Right atrium auricular region (tissue), 2 donors: ENCODE measurements at regions not wholly inside any gene's neighbourhood (a gene's known extent, or its start where the extent isn't known, plus 50 kb on each side); places are given as distances from the start of the nearest gene placed in this dataset.

ENCODE experiments used
- DNase-seq: peaks from one replicate; pipeline ENCODE4 v3.0.0-alpha.2; 2019; ENCODE audit warnings: low spot score
- H3K27ac ChIP-seq, 2 donors: fragments of 200-600 bp; sonication (generic); 1 replicate in 1 of 2; 2 replicates in 1 of 2; pipeline ENCODE4 v1.5.1; 2016 to 2019
- H3K27me3 ChIP-seq, 2 donors: fragments of 200-600 bp; sonication (generic); one replicate each; pipeline versions ENCODE4 v1.5.1 to v1.6.0; 2017 to 2019
- H3K36me3 ChIP-seq: fragments of 200-600 bp; sonication (generic); one replicate; pipeline ENCODE4 v1.5.1; 2016
- H3K4me1 ChIP-seq, 2 donors: fragments of 200-600 bp; sonication (generic); one replicate each; pipeline versions ENCODE4 v1.5.1 to v1.6.0; 2017 to 2019
- H3K4me3 ChIP-seq, 2 donors: fragments of 200-600 bp; sonication (generic); 1 replicate in 1 of 2; 2 replicates in 1 of 2; pipeline ENCODE4 v1.5.1; 2017 to 2019; ENCODE audit warnings: mild to moderate bottlenecking in 1 of 2, moderate library complexity in 1 of 2
- H3K9me3 ChIP-seq, 2 donors: fragments of 200-600 bp; sonication (generic); one replicate each; pipeline ENCODE4 v1.5.1; 2019
- CTCF ChIP-seq, 2 donors: fragments of 200-600 bp; sonication (generic); IDR thresholded peaks; one replicate each; pipeline ENCODE4 v1.5.1; 2019; ENCODE audit warnings: antibody characterized with exemption in 2 of 2

- no peaks in the 10 kb centered on the region for H3K36me3 ChIP-seq
- DNase-seq: no peak
- H3K4me3 ChIP-seq: no peak overlapping the region
- H3K27ac ChIP-seq: no peak overlapping the region
- no peaks in the 10 kb centered on the region for H3K27me3 ChIP-seq
- no peak for TF ChIP-seq CTCF (IDR thresholded peaks at IDR 0.05)
- H3K4me1 ChIP-seq: peaks cover 0 to 17% of the 10 kb centered on the region in 2 donors
- peaks cover 0 to 6% of the 10 kb centered on the region in 2 donors for H3K9me3 ChIP-seq
Measured at GRCh38 chr12:75844985-75845384, 186.6 kb downstream of the PHLDA1 start.

DNA sequence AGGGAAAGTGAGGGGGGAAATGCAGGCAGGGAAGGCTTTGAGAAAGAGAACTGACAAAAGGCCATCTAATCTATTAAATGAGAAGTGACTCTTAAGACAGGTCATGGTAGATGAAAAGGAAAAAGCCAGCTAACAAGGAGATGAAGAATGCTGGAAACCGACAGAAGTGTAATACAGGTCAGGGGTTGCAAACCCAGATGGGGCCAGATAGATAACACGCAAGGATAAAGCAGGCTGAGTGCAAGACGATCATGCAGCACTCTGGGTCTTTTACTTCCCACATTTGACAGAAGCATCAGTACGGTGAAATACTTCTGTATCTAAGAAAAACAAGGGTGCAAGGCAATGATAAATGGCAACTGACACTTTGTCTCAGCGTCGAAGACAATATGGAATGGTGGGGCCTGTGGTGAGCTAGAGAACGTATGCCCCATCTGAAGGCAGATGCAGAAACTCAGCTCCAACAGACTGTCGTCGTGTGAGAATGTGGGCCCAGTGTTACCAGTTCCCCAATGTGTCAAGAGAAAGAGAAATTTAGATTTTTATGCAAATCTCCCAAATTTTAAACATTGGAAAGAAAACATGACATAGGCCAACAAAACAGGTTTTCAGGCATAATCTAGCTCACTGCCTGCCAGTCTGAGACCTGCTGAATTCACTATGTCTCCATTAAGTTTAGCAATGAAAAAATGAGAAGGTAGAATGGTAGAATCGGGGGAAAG, 187.4 kb downstream of the PHLDA1 start:
- H3K27ac ChIP-seq: no peak overlapping the region

GRCh38 chr12:75842090-75842489, 189.5 kb downstream of the PHLDA1 start:
- no peak for DNase-seq
- peaks cover 0 to 6% of the 10 kb centered on the region in 2 donors for H3K9me3 ChIP-seq
- H3K4me1 ChIP-seq: peaks cover 0 to 10% of the 10 kb centered on the region in 2 donors
- TF ChIP-seq CTCF (IDR thresholded peaks at IDR 0.05): no peak
- no peak overlapping the region for H3K27ac ChIP-seq
- H3K27me3 ChIP-seq: no peaks in the 10 kb centered on the region
- H3K4me3 ChIP-seq: no peak overlapping the region
- no peaks in the 10 kb centered on the region for H3K36me3 ChIP-seq

More for the DNA sequence above, 187.4 kb downstream of the PHLDA1 start:
- Histone ChIP-seq H3K4me1 (peaks cover 0 to 17% of the 10 kb centered on the region in 2 donors), H3K27me3 (no peaks in the 10 kb centered on the region), H3K9me3 (peaks cover 0 to 6% of the 10 kb centered on the region in 2 donors), H3K36me3 (no peaks in the 10 kb centered on the region), H3K4me3 (no peak overlapping the region)
- no peak for DNase-seq
- no peak for TF ChIP-seq CTCF (IDR thresholded peaks at IDR 0.05)

DNA sequence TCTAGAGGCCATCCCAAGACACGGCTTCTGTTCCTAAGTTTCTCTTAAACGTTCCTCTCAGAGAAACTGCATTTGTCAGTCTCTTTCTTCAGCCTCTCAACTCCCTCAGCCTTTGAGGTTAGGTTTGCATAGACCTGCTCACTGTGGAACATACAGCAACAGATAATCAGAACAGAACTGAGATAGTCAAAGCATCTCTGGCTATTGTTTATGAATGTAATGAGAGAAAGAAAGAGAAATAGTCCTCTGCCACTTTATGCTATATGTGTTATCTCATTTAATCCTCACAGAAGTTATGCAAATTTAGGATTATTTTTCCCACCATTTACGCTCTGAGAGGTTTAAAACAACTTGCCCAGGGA, 190.6 kb downstream of the PHLDA1 start:
- peaks cover 0 to under 1% of the 10 kb centered on the region in 2 donors for H3K9me3 ChIP-seq
- H3K4me3 ChIP-seq: no peak overlapping the region
- H3K27me3 ChIP-seq: no peaks in the 10 kb centered on the region
- TF ChIP-seq CTCF (IDR thresholded peaks at IDR 0.05): no peak
- peaks cover 0 to 10% of the 10 kb centered on the region in 2 donors for H3K4me1 ChIP-seq
- no peak overlapping the region for H3K27ac ChIP-seq
- no peaks in the 10 kb centered on the region for H3K36me3 ChIP-seq
- DNase-seq: no peak

DNA sequence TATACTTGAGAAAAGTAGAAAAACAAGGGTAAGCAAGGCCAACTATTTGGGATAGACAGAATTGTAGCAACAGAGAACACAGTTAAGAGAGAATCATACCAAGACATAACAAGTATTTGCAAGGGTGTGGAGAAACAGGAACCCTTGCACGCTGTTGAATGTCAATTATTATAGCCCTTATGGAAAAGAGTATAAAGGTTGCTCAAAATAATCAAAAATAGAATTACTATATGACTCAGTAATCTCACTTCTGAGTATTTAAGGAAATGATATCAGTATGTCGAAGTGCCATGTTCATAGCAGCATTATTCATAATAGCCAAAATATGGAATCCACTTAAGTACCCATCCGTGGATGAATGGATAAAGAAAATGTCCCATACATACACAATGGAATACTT, 193.3 kb downstream of the PHLDA1 start:
- H3K27me3 ChIP-seq: no peaks in the 10 kb centered on the region
- no peak overlapping the region for H3K4me3 ChIP-seq
- TF ChIP-seq CTCF (IDR thresholded peaks at IDR 0.05): no peak
- H3K9me3 ChIP-seq: no peaks in the 10 kb centered on the region
- DNase-seq: no peak
- H3K27ac ChIP-seq: no peak overlapping the region
- no peaks in the 10 kb centered on the region for H3K4me1 ChIP-seq
- no peaks in the 10 kb centered on the region for H3K36me3 ChIP-seq

- no peak overlapping the region for H3K4me3 ChIP-seq
- H3K27ac ChIP-seq: no peak overlapping the region
- no peaks in the 10 kb centered on the region for H3K4me1 ChIP-seq
- no peak for DNase-seq
- no peaks in the 10 kb centered on the region for H3K36me3 ChIP-seq
- TF ChIP-seq CTCF (IDR thresholded peaks at IDR 0.05): no peak
- no peaks in the 10 kb centered on the region for H3K9me3 ChIP-seq
- no peaks in the 10 kb centered on the region for H3K27me3 ChIP-seq
Measured at GRCh38 chr12:75837700-75838099, 193.9 kb downstream of the PHLDA1 start.
